Breast epithelium (tissue), 3 donors: ENCODE measurements at regions not wholly inside any gene's neighbourhood (a gene's known extent, or its start where the extent isn't known, plus 50 kb on each side); places are given as distances from the start of the nearest gene placed in this dataset.

Experiments
- CTCF ChIP-seq, 3 donors: fragments of 450-650 bp; IDR thresholded peaks; one replicate each; pipeline ENCODE4 v1.5.1; 2016 to 2017; ENCODE audit warnings: antibody characterized with exemption in 3 of 3, mild to moderate bottlenecking in 3 of 3, moderate library complexity in 3 of 3
- POLR2A ChIP-seq: fragments of 450-650 bp; IDR thresholded peaks from one replicate; pipeline ENCODE4 v1.6.1; 2016; ENCODE audit warnings: antibody characterized with exemption, mild to moderate bottlenecking, moderate library complexity
- POLR2AphosphoS5 ChIP-seq, 3 donors: sonication (generic); formaldehyde crosslinking; IDR thresholded peaks; one replicate each; pipeline ENCODE4 v1.6.1; 2017; ENCODE audit warnings: antibody characterized with exemption in 3 of 3

GRCh38 chr9:108743416-108743815 is 112.4 kb downstream of the ACTL7B start:
- TF ChIP-seq POLR2AphosphoS5 (IDR thresholded peaks at IDR 0.05) (no peak), POLR2A (no peak), CTCF (IDR thresholded peaks at IDR 0.05) (no peak)
